ENCODE measurements at regions not wholly inside any gene's neighbourhood (a gene's known extent, or its start where the extent isn't known, plus 50 kb on each side); places are given as distances from the start of the nearest gene placed in this dataset.

- Histone ChIP-seq H3K4me1 (ENCODE audit: insufficient read depth, poor library complexity, severe bottlenecking) (peaks cover 5% of the 10 kb centered on the region), H3K4me3 (ENCODE audit: severe bottlenecking) (no peak overlapping the region), H3K9me3 (ENCODE audit: severe bottlenecking) (no peaks in the 10 kb centered on the region), H3K27ac (ENCODE audit: poor library complexity, severe bottlenecking) (no peak overlapping the region), H3K36me3 (ENCODE audit: low read depth) (no peaks in the 10 kb centered on the region), H3K27me3 (ENCODE audit: insufficient read depth, poor library complexity, severe bottlenecking) (peaks cover 4% of the 10 kb centered on the region)
- TF ChIP-seq CTCF (IDR thresholded peaks at IDR 0.05; ENCODE audit: poor library complexity, severe bottlenecking), result no peak
- DNase-seq (ENCODE audit: low spot score) (no peak), ATAC-seq (ENCODE audit: low read depth) (no peak)
Observed at GRCh38 chr13:103878891-103879605, 812.8 kb upstream of the SLC10A2 start.

GRCh38 chr13:103876571-103876970 is 810.4 kb upstream of the SLC10A2 start:
- H3K36me3 ChIP-seq (ENCODE audit: low read depth), result no peaks in the 10 kb centered on the region
- ATAC-seq (ENCODE audit: low read depth), result no peak

GRCh38 chr13:103873725-103874124 is 807.5 kb upstream of the SLC10A2 start:
- Histone ChIP-seq H3K36me3 (ENCODE audit: low read depth) (no peaks in the 10 kb centered on the region), H3K4me1 (ENCODE audit: insufficient read depth, poor library complexity, severe bottlenecking) (no peaks in the 10 kb centered on the region), H3K4me3 (ENCODE audit: severe bottlenecking) (no peak overlapping the region), H3K27me3 (ENCODE audit: insufficient read depth, poor library complexity, severe bottlenecking) (peaks cover 4% of the 10 kb centered on the region), H3K27ac (ENCODE audit: poor library complexity, severe bottlenecking) (no peak overlapping the region), H3K9me3 (ENCODE audit: severe bottlenecking) (no peaks in the 10 kb centered on the region)
- TF ChIP-seq CTCF (IDR thresholded peaks at IDR 0.05; ENCODE audit: poor library complexity, severe bottlenecking), result no peak
- DNase-seq (ENCODE audit: low spot score) (no peak), ATAC-seq (ENCODE audit: low read depth) (no peak)

More at GRCh38 chr13:103876571-103876970, 810.4 kb upstream of the SLC10A2 start:
- no peak for DNase-seq (ENCODE audit: low spot score)
- Histone ChIP-seq H3K27ac (ENCODE audit: poor library complexity, severe bottlenecking) (no peak overlapping the region), H3K27me3 (ENCODE audit: insufficient read depth, poor library complexity, severe bottlenecking) (peaks cover 4% of the 10 kb centered on the region), H3K4me1 (ENCODE audit: insufficient read depth, poor library complexity, severe bottlenecking) (no peaks in the 10 kb centered on the region), H3K4me3 (ENCODE audit: severe bottlenecking) (no peak overlapping the region), H3K9me3 (ENCODE audit: severe bottlenecking) (no peaks in the 10 kb centered on the region)
- no peak for TF ChIP-seq CTCF (IDR thresholded peaks at IDR 0.05; ENCODE audit: poor library complexity, severe bottlenecking)

- ATAC-seq (ENCODE audit: low read depth), result no peak
- Histone ChIP-seq H3K36me3 (ENCODE audit: low read depth) (no peaks in the 10 kb centered on the region), H3K27me3 (ENCODE audit: insufficient read depth, poor library complexity, severe bottlenecking) (no peaks in the 10 kb centered on the region), H3K4me3 (ENCODE audit: severe bottlenecking) (no peak overlapping the region), H3K27ac (ENCODE audit: poor library complexity, severe bottlenecking) (no peak overlapping the region), H3K4me1 (ENCODE audit: insufficient read depth, poor library complexity, severe bottlenecking) (no peaks in the 10 kb centered on the region), H3K9me3 (ENCODE audit: severe bottlenecking) (no peaks in the 10 kb centered on the region)
- DNase-seq (ENCODE audit: low spot score), result no peak
- no peak for TF ChIP-seq CTCF (IDR thresholded peaks at IDR 0.05; ENCODE audit: poor library complexity, severe bottlenecking)
Observed at GRCh38 chr13:103866048-103866447, 799.8 kb upstream of the SLC10A2 start.

- H3K36me3 ChIP-seq (ENCODE audit: low read depth), result no peaks in the 10 kb centered on the region
- H3K4me1 ChIP-seq (ENCODE audit: insufficient read depth, poor library complexity, severe bottlenecking), result no peaks in the 10 kb centered on the region
- ATAC-seq (ENCODE audit: low read depth) (no peak), DNase-seq (ENCODE audit: low spot score) (no peak)
- H3K4me3 ChIP-seq (ENCODE audit: severe bottlenecking), result no peak overlapping the region
- H3K27me3 ChIP-seq (ENCODE audit: insufficient read depth, poor library complexity, severe bottlenecking), result no peaks in the 10 kb centered on the region
- no peak for TF ChIP-seq CTCF (IDR thresholded peaks at IDR 0.05; ENCODE audit: poor library complexity, severe bottlenecking)
- H3K27ac ChIP-seq (ENCODE audit: poor library complexity, severe bottlenecking), result no peak overlapping the region
- H3K9me3 ChIP-seq (ENCODE audit: severe bottlenecking), result no peaks in the 10 kb centered on the region
Observed at GRCh38 chr13:103862525-103862924, 796.3 kb upstream of the SLC10A2 start.

Data from RWPE2 (cell line).